ENCODE measurements at regions not wholly inside any gene's neighbourhood (a gene's known extent, or its start where the extent isn't known, plus 50 kb on each side); places are given as distances from the start of the nearest gene placed in this dataset.

DNA sequence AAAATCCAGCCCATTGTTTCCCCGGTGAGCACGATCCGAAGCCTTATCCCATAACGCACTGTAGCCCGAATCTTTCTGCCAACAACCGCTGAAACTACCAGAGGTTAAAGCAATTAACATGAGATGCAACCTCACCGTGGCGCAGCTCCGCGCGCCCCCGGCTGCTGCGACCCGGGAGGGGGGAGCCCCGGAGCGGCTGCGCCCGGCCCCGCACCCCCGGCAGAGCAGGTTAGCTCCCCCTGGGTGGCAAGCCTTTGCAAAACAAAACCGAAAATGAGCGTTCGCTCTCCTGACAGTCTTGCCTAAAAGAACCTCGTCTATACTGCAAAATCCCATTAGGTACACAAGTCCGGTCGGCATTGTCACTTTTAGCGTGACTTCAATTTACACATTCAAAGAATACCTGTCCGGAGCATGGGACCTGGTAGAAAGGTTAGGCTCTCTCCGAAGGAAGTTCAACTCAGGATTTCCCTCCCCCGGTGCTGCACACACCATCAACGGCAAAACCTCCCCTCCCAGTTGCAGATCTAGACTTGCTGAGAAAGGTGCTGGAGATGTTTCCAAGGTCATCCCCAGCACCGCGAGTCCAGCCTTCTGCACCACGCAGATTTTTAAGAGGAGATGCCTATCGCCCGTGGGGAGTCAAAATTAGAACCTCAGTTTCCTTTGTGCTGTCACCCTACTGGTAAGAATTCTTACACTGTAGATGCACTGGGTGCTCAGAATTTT is 107.5 kb downstream of the ZNF281 start:
- TF ChIP-seq, protein P1, sequence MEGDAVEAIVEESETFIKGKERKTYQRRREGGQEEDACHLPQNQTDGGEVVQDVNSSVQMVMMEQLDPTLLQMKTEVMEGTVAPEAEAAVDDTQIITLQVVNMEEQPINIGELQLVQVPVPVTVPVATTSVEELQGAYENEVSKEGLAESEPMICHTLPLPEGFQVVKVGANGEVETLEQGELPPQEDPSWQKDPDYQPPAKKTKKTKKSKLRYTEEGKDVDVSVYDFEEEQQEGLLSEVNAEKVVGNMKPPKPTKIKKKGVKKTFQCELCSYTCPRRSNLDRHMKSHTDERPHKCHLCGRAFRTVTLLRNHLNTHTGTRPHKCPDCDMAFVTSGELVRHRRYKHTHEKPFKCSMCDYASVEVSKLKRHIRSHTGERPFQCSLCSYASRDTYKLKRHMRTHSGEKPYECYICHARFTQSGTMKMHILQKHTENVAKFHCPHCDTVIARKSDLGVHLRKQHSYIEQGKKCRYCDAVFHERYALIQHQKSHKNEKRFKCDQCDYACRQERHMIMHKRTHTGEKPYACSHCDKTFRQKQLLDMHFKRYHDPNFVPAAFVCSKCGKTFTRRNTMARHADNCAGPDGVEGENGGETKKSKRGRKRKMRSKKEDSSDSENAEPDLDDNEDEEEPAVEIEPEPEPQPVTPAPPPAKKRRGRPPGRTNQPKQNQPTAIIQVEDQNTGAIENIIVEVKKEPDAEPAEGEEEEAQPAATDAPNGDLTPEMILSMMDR (IDR thresholded peaks at IDR 0.05; ENCODE audit: low read depth, low read length), result no peak
- no peak for TF ChIP-seq POLR2A (IDR thresholded peaks at IDR 0.05; ENCODE audit: extremely low read depth, insufficient read length)
